Pons (tissue), 1 donor: ENCODE measurements at regions not wholly inside any gene's neighbourhood (a gene's known extent, or its start where the extent isn't known, plus 50 kb on each side); places are given as distances from the start of the nearest gene placed in this dataset.
"Not testable (repeated sequence)": the region's sequence is repeated elsewhere in the genome, so short reads cannot be mapped to it uniquely, and the experiment has no call there.

ENCODE experiments used
- DNase-seq: peaks from one replicate; pipeline ENCODE4 v3.0.0-alpha.2; 2016; ENCODE audit warnings: low spot score

DNA sequence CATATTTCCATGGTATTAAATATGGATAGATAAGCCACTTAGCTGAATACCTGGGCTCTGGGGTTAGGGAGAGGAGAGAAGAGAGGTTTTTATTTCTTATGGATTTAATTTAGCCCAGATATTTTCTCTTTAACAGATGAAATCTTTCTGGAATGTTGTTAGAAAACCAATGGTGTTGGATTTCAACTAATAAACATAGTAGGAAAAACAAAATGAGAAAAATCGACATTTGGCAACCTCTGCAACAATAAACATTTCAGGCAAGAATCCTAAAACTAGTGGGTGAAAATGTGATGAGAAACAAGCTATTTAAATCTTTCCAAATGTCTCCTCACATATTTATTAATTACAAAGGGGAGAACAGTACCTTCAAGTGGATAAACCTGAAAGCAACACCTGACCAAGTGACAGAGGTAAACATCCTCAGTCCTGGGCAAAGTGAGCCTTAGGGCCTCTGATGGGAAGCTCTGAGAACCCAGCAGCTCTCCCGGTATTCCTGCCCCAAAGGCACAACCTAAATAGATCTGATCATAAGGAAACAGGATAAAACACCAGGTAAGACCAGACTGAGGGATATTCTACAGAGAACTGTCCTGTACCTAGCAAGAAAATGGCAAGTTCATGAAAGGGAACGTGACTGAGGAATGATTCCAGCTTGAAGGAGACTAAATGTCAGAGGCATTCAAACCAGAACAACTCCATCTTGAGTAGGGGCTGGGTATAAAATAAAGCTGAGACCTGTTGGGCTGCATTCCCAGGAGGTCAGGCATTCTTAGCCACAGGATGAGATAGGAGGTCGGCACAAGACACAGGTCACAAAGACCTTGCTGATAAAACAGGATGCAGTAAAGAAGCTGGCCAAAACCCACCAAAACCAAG, 163.7 kb downstream of the ESM1 start:
- no peak for DNase-seq

DNA sequence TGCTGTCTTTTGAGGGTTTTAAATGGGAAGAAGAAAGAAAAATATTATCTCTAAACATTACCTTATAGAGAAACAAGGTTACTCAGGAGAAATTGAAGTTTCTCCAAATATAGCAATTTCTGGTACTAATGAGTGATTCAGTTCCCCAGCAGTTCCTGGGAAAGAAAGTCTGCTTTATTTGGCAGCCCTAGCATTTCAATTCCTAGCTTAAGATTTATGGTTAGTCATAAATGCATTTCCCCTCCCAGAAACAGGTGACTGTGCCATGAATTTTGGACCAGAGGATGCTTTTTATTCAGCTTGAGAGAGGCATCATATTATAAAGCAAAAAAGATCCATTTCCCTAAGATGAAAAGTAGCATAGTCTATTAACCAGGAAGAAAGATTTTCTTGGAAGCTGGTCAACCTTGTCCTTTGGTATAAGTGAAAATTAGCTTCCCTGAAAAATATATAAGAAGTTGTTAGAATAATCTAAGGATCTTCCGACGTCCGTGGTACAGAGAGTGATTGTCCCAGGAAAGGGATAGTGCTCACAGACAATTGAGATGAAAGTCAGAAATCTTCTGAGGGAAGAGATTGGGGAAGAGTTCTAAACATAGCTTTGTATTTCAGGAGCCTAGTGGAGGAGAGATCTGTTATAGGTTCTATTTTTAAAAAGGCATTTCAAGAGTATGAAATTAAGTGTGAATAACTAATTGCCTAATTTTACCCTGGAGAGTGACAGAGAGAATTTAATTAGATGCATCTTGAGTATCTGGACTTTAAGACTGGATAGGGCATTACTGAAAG, 164.9 kb downstream of the ESM1 start:
- DNase-seq: no peak

DNA sequence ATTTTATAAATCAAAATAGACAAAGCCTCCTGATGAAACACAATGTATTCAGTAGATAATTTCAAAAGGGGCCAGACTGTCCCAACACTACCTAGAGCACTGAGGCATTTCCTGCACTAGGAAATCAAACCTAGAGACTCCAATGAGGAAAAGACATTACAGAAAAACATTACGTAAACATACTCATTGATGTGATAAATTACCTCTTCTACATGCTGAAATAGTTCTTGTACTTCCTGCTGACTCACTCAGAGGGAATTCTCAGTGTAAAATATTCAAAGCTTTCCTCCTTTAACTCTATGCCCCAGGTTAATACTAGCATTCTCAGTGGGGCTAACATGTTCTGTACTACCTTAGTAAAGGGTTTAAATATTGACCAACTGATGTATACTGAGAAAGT, 178.0 kb downstream of the ESM1 start:
- DNase-seq: no peak

DNA sequence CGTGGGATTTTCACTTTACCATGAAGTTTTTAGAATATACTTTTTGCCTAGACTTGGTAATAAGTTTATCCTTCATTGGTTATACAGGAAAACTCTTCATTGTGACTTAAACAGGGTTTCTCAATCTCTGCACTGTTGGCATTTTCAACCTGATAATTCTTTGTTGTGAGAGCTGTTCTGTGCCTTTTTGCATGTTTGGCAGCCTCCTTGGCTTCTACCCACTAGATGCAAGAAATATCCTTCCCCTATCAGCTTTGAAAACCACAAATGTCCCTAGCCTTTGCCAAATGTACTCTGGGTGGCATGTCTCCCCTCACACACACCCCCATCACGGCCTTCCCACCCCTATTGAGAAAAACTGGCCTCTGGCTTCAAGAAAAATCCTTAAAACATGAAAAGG, 180.9 kb downstream of the ESM1 start:
- DNase-seq: no peak

DNA sequence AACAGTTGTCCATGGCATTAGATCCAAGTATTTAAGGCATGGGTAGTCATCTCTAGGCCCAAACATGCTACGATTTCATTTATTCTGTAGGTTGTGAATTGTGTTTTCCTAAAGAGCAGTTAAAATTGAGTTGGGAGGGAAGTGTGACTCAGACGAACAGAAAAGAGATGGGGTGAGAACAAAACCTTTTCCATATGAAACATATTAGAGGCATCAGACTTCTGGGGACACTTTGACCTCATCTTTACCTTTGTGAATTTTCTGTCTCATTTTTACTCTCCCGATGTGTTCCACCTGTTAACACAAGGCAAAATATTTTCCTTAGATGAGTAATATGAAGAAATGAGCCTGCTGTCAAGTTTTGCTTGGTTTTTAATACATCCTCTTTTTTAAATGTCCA, 181.3 kb downstream of the ESM1 start:
- no peak for DNase-seq

DNA sequence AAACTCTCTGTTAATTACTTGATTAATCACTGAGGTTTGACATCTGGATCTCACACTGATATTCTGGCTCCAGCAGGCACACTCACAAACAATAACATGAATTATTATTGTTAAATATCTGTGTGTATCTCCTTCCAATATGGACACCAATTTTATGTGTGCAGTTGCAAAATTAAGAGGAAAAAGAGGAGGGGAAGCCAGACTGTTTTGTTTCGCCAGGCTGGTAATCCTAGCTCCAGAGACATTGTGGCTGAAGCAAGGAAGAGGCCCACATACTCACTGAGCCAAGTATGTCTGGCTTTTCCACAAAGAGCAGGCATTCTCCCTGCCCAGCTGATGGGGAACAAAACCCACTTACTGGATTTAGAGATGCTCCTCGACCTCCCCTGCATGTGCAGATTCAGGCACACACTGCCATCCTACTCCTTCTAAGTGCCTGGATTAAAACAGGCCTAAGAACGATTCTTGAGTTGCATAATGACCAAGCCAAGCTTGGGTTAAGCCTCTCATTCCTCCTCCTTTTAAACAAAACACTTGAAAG, 181.9 kb downstream of the ESM1 start:
- no peak for DNase-seq

DNA sequence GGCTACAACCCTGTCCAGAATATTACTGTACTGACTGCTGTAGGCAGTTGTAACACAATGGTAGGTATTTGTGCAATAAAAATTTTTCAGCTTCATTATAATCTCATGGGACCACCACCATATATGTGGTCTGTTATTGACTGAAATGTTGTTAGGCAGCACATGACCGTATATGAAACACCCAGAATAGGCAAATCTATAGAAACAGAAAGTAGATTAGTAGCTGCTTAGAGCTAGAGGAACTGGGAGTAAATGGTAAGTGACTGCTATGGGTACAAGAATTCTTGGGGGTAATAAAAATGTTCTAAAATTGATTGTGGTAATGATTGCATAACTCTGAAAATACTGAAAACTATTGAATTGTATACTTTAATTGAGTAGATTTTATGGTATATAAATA, 185.7 kb downstream of the ESM1 start:
- no peak for DNase-seq

DNA sequence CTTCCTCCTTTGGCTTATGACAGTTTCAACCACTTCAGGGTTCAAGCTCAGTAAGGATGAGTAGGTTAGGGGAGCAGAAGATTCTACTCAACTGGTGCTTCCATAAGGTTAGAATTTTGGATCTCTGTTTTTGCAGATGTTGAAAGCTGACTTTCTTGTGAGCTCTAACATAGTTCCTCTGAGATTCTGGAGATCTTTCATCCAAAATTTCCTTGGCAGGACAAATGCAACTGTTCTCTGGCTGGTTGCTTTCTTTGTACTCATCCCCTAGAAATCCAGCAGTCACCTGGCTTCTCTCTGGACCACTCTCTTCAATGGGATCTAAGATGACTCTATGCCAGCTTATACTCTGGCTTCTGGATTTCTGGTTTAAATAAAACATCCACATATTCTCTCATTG, 189.6 kb downstream of the ESM1 start:
- no peak for DNase-seq

DNA sequence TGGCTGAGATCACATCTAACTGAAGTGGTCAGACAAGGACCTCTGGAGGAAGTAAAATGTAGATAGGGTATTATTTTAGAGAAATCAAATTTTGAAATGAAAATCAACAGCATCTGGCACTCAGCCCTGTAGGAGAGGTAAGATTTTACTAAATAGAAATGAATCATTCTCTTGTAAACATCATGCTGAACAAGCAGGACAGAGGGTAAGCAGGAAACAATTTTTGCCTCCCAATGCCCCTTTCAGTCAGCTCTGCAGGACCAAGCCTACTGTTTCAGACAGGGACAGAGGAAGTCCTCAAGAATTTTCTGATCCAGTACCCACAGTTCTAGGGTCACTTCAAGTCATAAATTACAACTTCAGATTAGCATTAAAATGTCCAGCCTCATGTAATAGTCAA, 190.1 kb downstream of the ESM1 start:
- no peak for DNase-seq

DNA sequence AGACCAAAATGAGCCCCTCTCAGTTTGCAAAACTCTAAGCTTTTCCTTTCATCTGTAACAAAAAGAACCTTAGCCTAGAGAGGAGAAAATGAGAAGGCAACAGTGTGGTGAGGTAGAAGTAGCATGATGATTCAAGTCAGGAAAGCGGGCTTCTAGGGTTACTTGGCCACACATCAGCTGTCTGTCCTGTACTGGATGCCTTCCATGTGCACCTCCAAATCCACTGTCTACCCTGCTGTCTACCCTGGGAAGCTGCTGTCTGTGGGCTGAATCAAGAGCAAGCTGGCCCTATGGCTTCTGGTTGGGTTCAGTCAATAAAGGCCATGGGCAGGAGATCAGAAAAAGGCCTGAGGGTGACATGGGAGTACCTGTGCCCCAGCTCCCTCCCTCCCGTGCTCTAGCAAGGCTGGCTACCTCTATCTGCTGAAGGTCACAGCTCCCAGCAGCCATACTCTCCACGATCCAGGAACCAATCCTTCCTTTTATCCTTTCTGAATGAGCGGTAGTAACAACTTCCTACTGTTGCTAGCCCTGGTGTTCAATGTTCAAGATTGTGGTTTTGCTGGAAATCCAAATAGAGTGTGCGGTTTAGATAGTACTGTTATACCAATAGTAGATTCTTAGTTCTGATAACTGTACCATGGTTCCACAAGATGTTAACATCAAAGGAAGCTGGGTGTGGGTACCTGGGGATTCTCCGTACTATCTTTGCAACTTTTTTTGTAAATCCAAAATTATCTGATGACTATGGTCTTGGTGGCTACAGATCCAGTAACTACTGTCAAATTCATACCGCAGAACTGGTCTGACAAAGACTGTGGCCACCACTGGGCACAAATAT, 191.0 kb downstream of the ESM1 start:
- no peak for DNase-seq

DNA sequence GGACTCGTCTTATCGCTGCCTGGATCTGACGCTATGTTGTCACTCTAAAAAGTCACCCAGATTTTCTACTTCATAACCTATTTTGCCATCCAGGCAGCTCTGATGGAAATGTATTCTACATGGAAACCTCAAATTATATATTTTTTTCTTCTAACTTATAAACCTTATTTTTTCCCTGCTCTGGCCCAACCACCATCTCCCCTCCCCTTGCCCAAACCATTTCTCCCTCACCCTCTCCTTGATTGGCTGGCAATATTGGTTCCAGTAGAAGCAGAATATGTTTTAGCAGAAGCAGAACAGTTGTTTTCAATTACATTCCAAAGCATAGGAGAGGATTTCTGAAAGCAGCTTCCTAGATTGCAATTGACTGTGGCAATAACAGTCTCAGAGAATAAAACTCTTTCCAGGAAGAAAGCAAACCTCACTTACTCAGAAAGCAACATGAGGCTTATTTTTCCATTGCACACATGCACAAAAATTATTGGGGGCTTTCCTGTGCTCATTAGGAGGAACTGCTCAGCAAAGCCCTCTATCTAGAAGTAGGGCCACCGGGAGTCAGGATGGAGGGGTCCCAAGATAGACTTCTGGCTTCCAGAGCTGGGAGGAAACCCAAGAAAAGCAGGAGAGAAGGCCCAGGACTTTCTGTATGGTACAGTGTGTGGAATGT, 191.8 kb downstream of the ESM1 start:
- DNase-seq: no peak

DNA sequence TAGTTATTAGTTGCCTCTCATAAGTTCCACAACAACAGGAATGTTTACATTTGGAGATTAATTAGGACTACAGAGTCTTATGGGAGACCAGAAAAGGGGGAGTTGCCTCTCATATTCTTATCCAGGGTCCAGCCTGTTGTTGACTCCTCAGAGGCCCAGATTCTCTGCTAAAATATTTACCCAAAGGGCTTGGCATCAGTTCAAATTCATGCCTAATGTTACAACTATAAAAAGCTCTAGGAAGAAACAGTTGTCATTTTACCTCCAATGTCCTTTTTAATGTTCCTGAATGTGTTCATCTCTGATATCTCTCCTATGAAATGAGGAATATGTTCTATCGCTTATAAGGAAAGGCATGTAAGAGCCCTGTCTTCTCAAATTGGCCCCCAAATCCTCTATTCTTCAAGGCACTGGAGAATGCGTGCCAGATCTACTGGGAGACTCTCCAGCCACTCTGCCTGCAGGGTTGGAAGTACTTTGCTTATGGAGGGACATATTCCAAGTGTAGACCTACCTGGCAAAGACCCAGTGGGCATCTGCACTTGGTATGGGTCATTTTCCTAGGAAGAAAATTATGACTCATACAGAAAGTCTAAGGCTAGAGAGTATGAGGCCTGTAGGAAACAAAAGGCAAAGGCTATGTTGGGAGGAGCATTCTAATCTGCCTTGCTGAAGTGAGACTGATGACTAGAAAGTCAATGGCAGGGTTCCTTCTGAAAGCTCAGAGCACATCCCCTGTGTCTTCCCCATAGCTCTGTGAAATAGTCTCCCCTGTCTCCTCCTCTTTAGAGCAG, 192.6 kb downstream of the ESM1 start:
- no peak for DNase-seq

DNA sequence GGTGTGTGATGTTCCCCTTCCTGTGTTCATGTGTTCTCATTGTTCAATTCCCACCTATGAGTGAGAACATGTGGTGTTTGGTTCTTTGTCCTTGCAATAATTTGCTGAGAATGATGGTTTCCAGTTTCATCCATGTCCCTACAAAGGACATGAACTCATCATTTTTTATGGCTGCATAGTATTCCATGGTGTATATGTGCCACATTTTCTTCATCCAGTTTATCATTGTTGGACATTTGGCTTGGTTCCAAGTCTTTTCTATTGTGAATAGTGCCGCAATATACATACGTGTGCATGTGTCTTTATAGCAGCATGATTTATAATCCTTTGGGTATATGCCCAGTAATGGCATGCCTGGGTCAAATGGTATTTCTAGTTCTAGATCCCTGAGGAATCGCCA, 197.5 kb downstream of the ESM1 start:
- DNase-seq: not testable (repeated sequence)

DNA sequence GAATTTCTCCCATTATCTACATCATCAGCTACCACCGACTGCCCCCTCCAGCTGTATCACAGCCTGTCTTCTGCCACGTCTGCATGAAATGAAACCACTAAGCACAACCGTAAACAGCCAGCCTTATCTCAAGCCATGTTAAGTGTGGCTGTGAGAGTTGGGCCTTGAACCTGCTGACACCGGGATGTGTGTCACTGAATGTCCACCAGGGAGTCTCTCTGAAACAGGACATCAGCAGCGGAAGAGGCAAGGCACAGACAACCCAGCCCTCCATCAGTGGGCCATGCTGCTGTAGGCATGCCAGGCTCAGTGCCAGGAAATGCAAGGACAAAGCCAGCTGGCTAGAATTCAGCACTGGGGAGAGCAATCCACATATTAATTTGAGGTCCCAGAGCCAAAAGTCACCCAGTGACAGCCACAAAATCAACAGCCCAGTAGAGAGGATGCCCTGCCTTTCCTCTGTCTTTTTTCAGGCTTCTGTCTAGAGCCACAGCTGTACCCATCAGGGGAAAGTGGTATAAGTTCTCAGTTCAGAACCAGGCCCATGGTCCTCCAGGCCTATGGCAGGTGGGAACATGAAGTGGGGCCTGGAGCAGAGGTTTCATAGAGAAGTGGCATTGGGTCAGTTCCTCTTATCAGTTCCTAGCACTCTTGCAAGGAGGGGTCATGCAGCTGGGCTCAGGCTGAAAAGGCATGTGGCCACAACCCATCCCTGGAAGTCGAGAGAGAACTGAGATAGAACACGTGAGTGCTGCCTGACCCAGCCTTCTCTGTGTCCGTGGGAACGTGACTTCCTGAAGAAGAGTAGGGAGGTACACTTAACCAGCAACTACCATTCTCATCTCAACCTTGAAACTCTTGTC, 199.4 kb downstream of the ESM1 start:
- DNase-seq: peak; percentile 87

DNA sequence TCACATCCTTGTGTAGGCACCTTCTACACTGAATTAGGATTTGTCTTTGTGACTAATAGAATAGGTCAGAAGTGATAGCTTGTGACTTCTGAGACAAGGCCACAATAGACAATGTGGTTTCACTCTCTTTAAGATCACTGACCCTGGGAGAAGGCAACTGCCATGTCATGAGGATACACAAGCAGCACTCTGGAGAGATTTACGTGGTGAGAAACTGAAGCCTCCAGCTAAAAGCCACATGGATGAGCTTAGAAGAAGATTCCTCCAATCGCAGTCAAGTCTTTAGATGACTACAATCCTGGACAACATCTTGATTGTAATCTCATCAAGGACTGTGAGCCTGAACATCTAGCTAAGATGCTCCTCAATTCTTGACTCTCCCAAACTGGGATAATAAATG, 206.6 kb downstream of the ESM1 start:
- no peak for DNase-seq

DNA sequence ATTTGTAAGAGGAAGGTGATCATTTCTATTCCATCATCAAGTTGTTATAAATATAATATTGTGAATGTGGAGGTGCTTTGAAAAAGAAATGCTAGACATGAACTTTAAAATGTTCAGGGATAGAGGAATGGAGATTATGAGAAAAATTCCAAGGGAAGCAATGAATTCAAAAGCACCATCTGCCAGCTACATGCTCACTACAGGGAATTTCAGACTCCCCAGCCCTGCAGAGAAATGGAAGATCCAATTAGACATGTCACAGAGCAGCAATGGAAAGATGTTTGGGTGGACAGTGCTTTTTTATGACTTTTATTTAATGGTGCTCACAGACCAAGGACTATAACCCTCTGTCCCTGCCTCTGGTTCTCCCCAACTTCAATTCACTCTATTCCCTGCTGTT, 209.7 kb downstream of the ESM1 start:
- no peak for DNase-seq

DNA sequence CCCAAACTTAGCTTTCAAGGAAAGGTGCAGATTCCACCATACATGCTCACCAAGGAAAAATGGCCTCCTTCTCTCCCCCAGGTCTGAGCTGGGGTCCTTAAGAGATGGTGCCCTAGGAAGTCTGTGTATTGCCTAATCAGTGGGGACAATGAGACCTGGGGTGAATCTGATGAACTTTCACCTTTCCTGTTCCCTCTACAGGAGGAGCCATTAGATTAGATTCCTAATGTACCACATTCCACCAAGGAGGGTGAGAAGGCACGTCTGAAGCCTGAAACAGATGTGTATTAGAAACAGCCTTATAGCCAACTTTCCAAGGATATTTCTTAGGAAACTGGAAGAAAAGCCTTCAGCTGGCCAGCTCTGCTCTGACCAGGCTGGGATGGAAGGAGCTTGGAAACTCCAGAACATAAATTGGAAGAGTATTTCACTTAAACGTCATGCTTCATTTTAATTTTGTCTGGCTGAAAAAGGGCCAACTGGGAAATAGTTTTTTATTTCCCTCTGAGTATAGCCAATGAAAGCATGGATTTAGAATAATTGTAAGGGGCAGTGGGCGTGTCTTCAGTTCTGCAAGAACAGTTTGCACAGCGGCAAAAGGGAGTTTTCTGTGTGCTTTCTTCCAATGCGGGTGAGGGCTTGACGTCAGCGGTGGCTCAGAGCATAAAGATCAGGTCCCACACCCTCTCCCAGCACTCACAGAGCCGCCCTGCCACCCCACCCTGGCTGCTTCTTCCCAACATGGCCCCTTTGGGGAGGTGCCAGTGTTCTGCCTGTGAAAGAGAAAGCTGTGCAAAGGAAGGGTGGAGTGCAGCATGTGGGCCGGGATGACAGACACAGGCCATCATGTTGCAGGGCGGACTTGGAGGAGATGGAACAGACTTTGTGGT, 210.9 kb downstream of the ESM1 start:
- no peak for DNase-seq

DNA sequence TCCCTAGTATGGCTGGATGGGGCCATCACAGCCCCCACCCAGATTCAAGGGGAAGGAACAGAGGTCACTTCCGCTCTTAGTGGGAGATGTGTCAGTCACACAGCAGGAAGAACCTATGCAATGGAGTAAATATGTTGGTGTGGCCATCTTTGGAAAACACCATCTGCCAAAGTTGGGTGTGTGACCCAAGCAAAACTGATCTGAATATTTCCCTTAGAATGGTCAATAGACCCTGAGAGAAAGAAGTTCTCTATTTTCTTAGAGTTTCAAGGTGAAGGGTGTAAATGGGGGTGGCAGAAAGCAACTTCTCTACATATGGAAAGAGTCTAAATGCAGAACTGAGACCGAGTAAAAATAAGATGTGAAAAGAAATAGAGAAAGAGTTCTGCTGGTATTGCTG, 212.7 kb downstream of the ESM1 start:
- DNase-seq: no peak

DNA sequence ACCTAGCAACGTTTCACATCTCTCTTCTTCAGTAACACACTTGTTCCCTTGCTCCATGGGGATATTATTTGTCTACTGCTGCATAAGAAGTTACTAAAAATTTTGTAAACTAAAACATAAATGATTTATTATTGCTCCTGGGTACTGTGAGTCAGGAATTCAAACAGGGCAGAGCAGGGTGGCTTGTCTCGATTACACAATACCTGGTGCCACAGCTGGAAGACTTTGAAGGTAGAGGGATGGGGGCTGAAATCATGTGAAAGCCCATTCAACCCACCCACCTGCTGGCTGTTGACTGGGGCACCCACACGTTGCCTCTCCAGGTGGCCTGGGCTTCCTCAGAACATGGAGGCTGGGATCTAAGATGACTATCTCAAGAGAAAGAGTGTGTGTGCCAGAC, 213.2 kb downstream of the ESM1 start:
- no peak for DNase-seq
